ENCODE measurements at regions not wholly inside any gene's neighbourhood (a gene's known extent, or its start where the extent isn't known, plus 50 kb on each side); places are given as distances from the start of the nearest gene placed in this dataset.

GRCh38 chr17:13920413-13920812 is 148.9 kb upstream of the COX10 start:
- H3K36me3 ChIP-seq (ENCODE audit: control insufficient read depth in 1 of 2, insufficient read depth in 2 of 2, low read length in 2 of 2), result no peaks in the 10 kb centered on the region
- H3K4me3 ChIP-seq (ENCODE audit: low read depth in 1 of 2, low read length in 2 of 2), result no peak overlapping the region
- H3K9me3 ChIP-seq (ENCODE audit: control insufficient read depth in 1 of 2, low read length in 2 of 2), result no peaks in the 10 kb centered on the region
- H3K9ac ChIP-seq (ENCODE audit: low read depth in 1 of 2, low read length in 2 of 2), result no peak overlapping the region
- no peak overlapping the region for H3K27ac ChIP-seq (ENCODE audit: low read depth, low read length)
- H3K4me1 ChIP-seq (ENCODE audit: control insufficient read depth in 1 of 2, insufficient read depth in 2 of 2, low read length in 2 of 2), result no peaks in the 10 kb centered on the region
- no peaks in the 10 kb centered on the region for H3K27me3 ChIP-seq (ENCODE audit: control insufficient read depth in 1 of 2, insufficient read depth in 2 of 2, low read length in 2 of 2)

- Histone ChIP-seq H3K9ac (ENCODE audit: low read depth in 1 of 2, low read length in 2 of 2) (no peak overlapping the region), H3K27ac (ENCODE audit: low read depth, low read length) (no peak overlapping the region), H3K27me3 (ENCODE audit: control insufficient read depth in 1 of 2, insufficient read depth in 2 of 2, low read length in 2 of 2) (no peaks in the 10 kb centered on the region), H3K4me3 (ENCODE audit: low read depth in 1 of 2, low read length in 2 of 2) (no peak overlapping the region), H3K4me1 (ENCODE audit: control insufficient read depth in 1 of 2, insufficient read depth in 2 of 2, low read length in 2 of 2) (no peaks in the 10 kb centered on the region), H3K9me3 (ENCODE audit: control insufficient read depth in 1 of 2, low read length in 2 of 2) (no peaks in the 10 kb centered on the region), H3K36me3 (ENCODE audit: control insufficient read depth in 1 of 2, insufficient read depth in 2 of 2, low read length in 2 of 2) (no peaks in the 10 kb centered on the region)
These were observed 147.2 kb upstream of the COX10 start for GRCh38 chr17:13921841-13922776.

GRCh38 chr17:13922885-13923284 is 146.4 kb upstream of the COX10 start:
- Histone ChIP-seq H3K27ac (ENCODE audit: low read depth, low read length) (no peak overlapping the region), H3K36me3 (ENCODE audit: control insufficient read depth in 1 of 2, insufficient read depth in 2 of 2, low read length in 2 of 2) (no peaks in the 10 kb centered on the region)

GRCh38 chr17:13925579-13925978 is 143.7 kb upstream of the COX10 start:
- H3K27me3 ChIP-seq (ENCODE audit: control insufficient read depth in 1 of 2, insufficient read depth in 2 of 2, low read length in 2 of 2), result no peaks in the 10 kb centered on the region
- no peaks in the 10 kb centered on the region for H3K9me3 ChIP-seq (ENCODE audit: control insufficient read depth in 1 of 2, low read length in 2 of 2)
- no peak overlapping the region for H3K4me3 ChIP-seq (ENCODE audit: low read depth in 1 of 2, low read length in 2 of 2)
- no peak overlapping the region for H3K9ac ChIP-seq (ENCODE audit: low read depth in 1 of 2, low read length in 2 of 2)
- H3K4me1 ChIP-seq (ENCODE audit: control insufficient read depth in 1 of 2, insufficient read depth in 2 of 2, low read length in 2 of 2), result no peaks in the 10 kb centered on the region
- H3K27ac ChIP-seq (ENCODE audit: low read depth, low read length), result no peak overlapping the region
- no peaks in the 10 kb centered on the region for H3K36me3 ChIP-seq (ENCODE audit: control insufficient read depth in 1 of 2, insufficient read depth in 2 of 2, low read length in 2 of 2)

More at GRCh38 chr17:13922885-13923284, 146.4 kb upstream of the COX10 start:
- Histone ChIP-seq H3K27me3 (ENCODE audit: control insufficient read depth in 1 of 2, insufficient read depth in 2 of 2, low read length in 2 of 2) (no peaks in the 10 kb centered on the region), H3K9ac (ENCODE audit: low read depth in 1 of 2, low read length in 2 of 2) (no peak overlapping the region), H3K4me1 (ENCODE audit: control insufficient read depth in 1 of 2, insufficient read depth in 2 of 2, low read length in 2 of 2) (no peaks in the 10 kb centered on the region), H3K9me3 (ENCODE audit: control insufficient read depth in 1 of 2, low read length in 2 of 2) (no peaks in the 10 kb centered on the region), H3K4me3 (ENCODE audit: low read depth in 1 of 2, low read length in 2 of 2) (no peak overlapping the region)

- Histone ChIP-seq H3K9ac (ENCODE audit: low read depth in 1 of 2, low read length in 2 of 2) (no peak overlapping the region), H3K4me3 (ENCODE audit: low read depth in 1 of 2, low read length in 2 of 2) (no peak overlapping the region), H3K27me3 (ENCODE audit: control insufficient read depth in 1 of 2, insufficient read depth in 2 of 2, low read length in 2 of 2) (no peaks in the 10 kb centered on the region), H3K27ac (ENCODE audit: low read depth, low read length) (no peak overlapping the region), H3K36me3 (ENCODE audit: control insufficient read depth in 1 of 2, insufficient read depth in 2 of 2, low read length in 2 of 2) (no peaks in the 10 kb centered on the region), H3K4me1 (ENCODE audit: control insufficient read depth in 1 of 2, insufficient read depth in 2 of 2, low read length in 2 of 2) (no peaks in the 10 kb centered on the region), H3K9me3 (ENCODE audit: control insufficient read depth in 1 of 2, low read length in 2 of 2) (no peaks in the 10 kb centered on the region)
These were observed 138.2 kb upstream of the COX10 start for GRCh38 chr17:13931111-13931526.

GRCh38 chr17:13931800-13932460 is 137.4 kb upstream of the COX10 start:
- Histone ChIP-seq H3K9ac (ENCODE audit: low read depth in 1 of 2, low read length in 2 of 2) (no peak overlapping the region), H3K4me3 (ENCODE audit: low read depth in 1 of 2, low read length in 2 of 2) (no peak overlapping the region), H3K27ac (ENCODE audit: low read depth, low read length) (peak overlapping the region; percentile 5), H3K4me1 (ENCODE audit: control insufficient read depth in 1 of 2, insufficient read depth in 2 of 2, low read length in 2 of 2) (no peaks in the 10 kb centered on the region), H3K9me3 (ENCODE audit: control insufficient read depth in 1 of 2, low read length in 2 of 2) (no peaks in the 10 kb centered on the region), H3K36me3 (ENCODE audit: control insufficient read depth in 1 of 2, insufficient read depth in 2 of 2, low read length in 2 of 2) (no peaks in the 10 kb centered on the region), H3K27me3 (ENCODE audit: control insufficient read depth in 1 of 2, insufficient read depth in 2 of 2, low read length in 2 of 2) (no peaks in the 10 kb centered on the region)

- H3K27ac ChIP-seq (ENCODE audit: low read depth, low read length), result no peak overlapping the region
- H3K27me3 ChIP-seq (ENCODE audit: control insufficient read depth in 1 of 2, insufficient read depth in 2 of 2, low read length in 2 of 2), result no peaks in the 10 kb centered on the region
- no peak overlapping the region for H3K4me3 ChIP-seq (ENCODE audit: low read depth in 1 of 2, low read length in 2 of 2)
- no peak overlapping the region for H3K9ac ChIP-seq (ENCODE audit: low read depth in 1 of 2, low read length in 2 of 2)
- no peaks in the 10 kb centered on the region for H3K9me3 ChIP-seq (ENCODE audit: control insufficient read depth in 1 of 2, low read length in 2 of 2)
- H3K36me3 ChIP-seq (ENCODE audit: control insufficient read depth in 1 of 2, insufficient read depth in 2 of 2, low read length in 2 of 2), result no peaks in the 10 kb centered on the region
- no peaks in the 10 kb centered on the region for H3K4me1 ChIP-seq (ENCODE audit: control insufficient read depth in 1 of 2, insufficient read depth in 2 of 2, low read length in 2 of 2)
These were observed 135.6 kb upstream of the COX10 start for GRCh38 chr17:13933441-13934276.

- H3K9me3 ChIP-seq (ENCODE audit: control insufficient read depth in 1 of 2, low read length in 2 of 2), result no peaks in the 10 kb centered on the region
- H3K27me3 ChIP-seq (ENCODE audit: control insufficient read depth in 1 of 2, insufficient read depth in 2 of 2, low read length in 2 of 2), result no peaks in the 10 kb centered on the region
- no peak overlapping the region for H3K27ac ChIP-seq (ENCODE audit: low read depth, low read length)
- no peak overlapping the region for H3K9ac ChIP-seq (ENCODE audit: low read depth in 1 of 2, low read length in 2 of 2)
- H3K4me3 ChIP-seq (ENCODE audit: low read depth in 1 of 2, low read length in 2 of 2), result no peak overlapping the region
- H3K4me1 ChIP-seq (ENCODE audit: control insufficient read depth in 1 of 2, insufficient read depth in 2 of 2, low read length in 2 of 2), result no peaks in the 10 kb centered on the region
- no peaks in the 10 kb centered on the region for H3K36me3 ChIP-seq (ENCODE audit: control insufficient read depth in 1 of 2, insufficient read depth in 2 of 2, low read length in 2 of 2)
These were observed 130.1 kb upstream of the COX10 start for GRCh38 chr17:13939222-13939621.

- H3K9ac ChIP-seq (ENCODE audit: low read depth in 1 of 2, low read length in 2 of 2), result no peak overlapping the region
- H3K27me3 ChIP-seq (ENCODE audit: control insufficient read depth in 1 of 2, insufficient read depth in 2 of 2, low read length in 2 of 2), result no peaks in the 10 kb centered on the region
- H3K9me3 ChIP-seq (ENCODE audit: control insufficient read depth in 1 of 2, low read length in 2 of 2), result no peaks in the 10 kb centered on the region
- no peak overlapping the region for H3K27ac ChIP-seq (ENCODE audit: low read depth, low read length)
- H3K4me1 ChIP-seq (ENCODE audit: control insufficient read depth in 1 of 2, insufficient read depth in 2 of 2, low read length in 2 of 2), result no peaks in the 10 kb centered on the region
- H3K4me3 ChIP-seq (ENCODE audit: low read depth in 1 of 2, low read length in 2 of 2), result no peak overlapping the region
- H3K36me3 ChIP-seq (ENCODE audit: control insufficient read depth in 1 of 2, insufficient read depth in 2 of 2, low read length in 2 of 2), result no peaks in the 10 kb centered on the region
These were observed 128.2 kb upstream of the COX10 start for GRCh38 chr17:13940858-13941665.

All from duodenal mucosa (tissue), 2 donors.